ENCODE measurements at regions not wholly inside any gene's neighbourhood (a gene's known extent, or its start where the extent isn't known, plus 50 kb on each side); places are given as distances from the start of the nearest gene placed in this dataset.

- TF ChIP-seq CTCF (IDR thresholded peaks at IDR 0.05; ENCODE audit: insufficient read depth, low read length, poor library complexity, severe bottlenecking) (no peak), EZH2phosphoT487 (conservative IDR thresholded peaks at IDR 0.05; ENCODE audit: low read length) (no peak)
Observed at GRCh38 chr5:101159006-101159405, 255.9 kb upstream of the ST8SIA4 start.

All from SU-DHL-6 (cell line).